Uterus (tissue), 3 donors: ENCODE measurements at regions not wholly inside any gene's neighbourhood (a gene's known extent, or its start where the extent isn't known, plus 50 kb on each side); places are given as distances from the start of the nearest gene placed in this dataset.

Experiments used
- DNase-seq, 2 donors: peaks; one replicate each; pipeline ENCODE4 v3.0.0-alpha.2; 2019 to 2020
- H3K27ac ChIP-seq, 2 donors: fragments of 200-600 bp; sonication (generic); 1 replicate in 1 of 2; 2 replicates in 1 of 2; pipeline ENCODE4 v1.5.1; 2016 to 2018
- H3K27me3 ChIP-seq, 2 donors: fragments of 200-600 bp; sonication (generic); one replicate each; pipeline ENCODE4 v1.5.1; 2018 to 2019; ENCODE audit warnings: control low read depth in 1 of 2
- H3K36me3 ChIP-seq, 2 donors: fragments of 200-600 bp; sonication (generic); one replicate each; pipeline ENCODE4 v1.5.1; 2019; ENCODE audit warnings: control low read depth in 1 of 2
- H3K4me1 ChIP-seq, 2 donors: fragments of 200-600 bp; sonication (generic); one replicate each; pipeline ENCODE4 v1.5.1; 2018 to 2019; ENCODE audit warnings: control low read depth in 1 of 2
- H3K4me3 ChIP-seq, 2 donors: fragments of 200-600 bp; sonication (generic); 1 replicate in 1 of 2; 2 replicates in 1 of 2; pipeline ENCODE4 v1.5.1; 2018 to 2019; ENCODE audit warnings: mild to moderate bottlenecking in 1 of 2
- H3K9me3 ChIP-seq, 2 donors: fragments of 200-600 bp; sonication (generic); one replicate each; pipeline ENCODE4 v1.5.1; 2019; ENCODE audit warnings: control low read depth in 1 of 2
- CTCF ChIP-seq, 4 experiments: fragments of 200-600 bp in 2 of 4; fragments of 450-650 bp in 2 of 4; sonication (generic) in 2 of 4; IDR thresholded peaks; one replicate each; pipeline ENCODE4 v1.5.1; 2016 to 2019; ENCODE audit warnings: antibody characterized with exemption in 4 of 4, mild to moderate bottlenecking in 2 of 4, moderate library complexity in 1 of 4
- POLR2A ChIP-seq, 2 donors: fragments of 450-650 bp; IDR thresholded peaks; one replicate each; pipeline ENCODE4 v1.6.1; 2016; ENCODE audit warnings: antibody characterized with exemption in 2 of 2, mild to moderate bottlenecking in 1 of 2, moderate library complexity in 1 of 2
- intact Hi-C: fragments of 100-400 bp; cut with DNase I; formaldehyde crosslinking; loops from one replicate; pipeline ENCODE4 v1.15.1; 2023; ENCODE audit warnings: low total_unique reads
- donor health status: DM: yes; HTN: yes; CAD: no.

DNA sequence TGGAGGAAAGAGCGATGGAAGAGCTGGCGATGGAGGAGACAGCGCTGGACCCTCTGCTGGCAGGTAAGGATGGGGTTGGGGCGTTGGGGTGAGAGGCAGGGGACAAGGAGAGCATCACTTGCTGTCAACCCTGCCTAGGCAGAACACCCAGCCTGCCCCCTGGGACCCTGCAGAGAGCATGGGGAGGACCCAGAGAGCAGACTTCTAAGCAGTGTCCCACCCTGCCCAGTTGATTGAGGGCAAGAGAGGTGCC lies 111.6 kb upstream of the ANO1 start:
- no peak for DNase-seq
- H3K36me3 ChIP-seq = no peaks in the 10 kb centered on the region
- H3K4me1 ChIP-seq = no peaks in the 10 kb centered on the region
- no peak overlapping the region for H3K27ac ChIP-seq
- intact Hi-C loops = no loop called here
- H3K4me3 ChIP-seq = no peak overlapping the region
- no peak for TF ChIP-seq POLR2A (IDR thresholded peaks at IDR 0.05)
- no peak for TF ChIP-seq CTCF (IDR thresholded peaks at IDR 0.05)
- H3K27me3 ChIP-seq = no peaks in the 10 kb centered on the region
- no peaks in the 10 kb centered on the region for H3K9me3 ChIP-seq

DNA sequence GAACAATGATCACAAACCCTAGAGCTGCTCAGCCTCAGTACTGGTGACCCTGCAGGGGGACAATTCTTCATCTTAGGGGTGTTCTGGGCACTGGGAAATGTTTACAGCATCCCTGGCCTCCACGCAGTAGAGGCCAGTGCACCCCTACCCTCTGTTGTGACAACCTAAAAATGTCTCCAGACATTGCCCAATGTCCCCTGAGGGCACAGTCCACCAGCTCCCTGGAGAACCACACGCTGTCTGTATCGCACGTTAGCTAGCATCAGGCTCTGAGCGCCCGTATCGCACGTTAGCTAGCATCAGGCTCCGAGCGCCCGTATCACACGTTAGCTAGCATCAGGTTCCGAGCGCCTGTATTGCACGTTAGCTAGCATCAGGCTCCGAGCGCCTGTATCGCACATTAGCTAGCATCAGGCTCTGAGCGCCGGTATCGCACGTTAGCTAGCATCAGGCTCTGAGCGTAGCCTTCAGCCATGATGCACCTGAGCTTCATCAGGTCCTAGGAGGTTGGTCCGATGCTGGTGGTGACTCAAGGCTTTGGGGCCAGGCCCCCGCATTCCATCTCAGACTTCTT lies 111.1 kb upstream of the ANO1 start:
- no peak overlapping the region for H3K27ac ChIP-seq
- no peaks in the 10 kb centered on the region for H3K27me3 ChIP-seq
- H3K9me3 ChIP-seq = no peaks in the 10 kb centered on the region
- H3K36me3 ChIP-seq = no peaks in the 10 kb centered on the region
- TF ChIP-seq POLR2A (IDR thresholded peaks at IDR 0.05) (no peak), CTCF (IDR thresholded peaks at IDR 0.05) (no peak)
- DNase-seq = no peak
- H3K4me1 ChIP-seq = no peaks in the 10 kb centered on the region
- intact Hi-C loops = no loop called here
- no peak overlapping the region for H3K4me3 ChIP-seq

- no peak for DNase-seq
- Histone ChIP-seq H3K27ac (no peak overlapping the region), H3K27me3 (no peaks in the 10 kb centered on the region)
These were observed 110.6 kb upstream of the ANO1 start for GRCh38 chr11:69967484-69967883.

DNA sequence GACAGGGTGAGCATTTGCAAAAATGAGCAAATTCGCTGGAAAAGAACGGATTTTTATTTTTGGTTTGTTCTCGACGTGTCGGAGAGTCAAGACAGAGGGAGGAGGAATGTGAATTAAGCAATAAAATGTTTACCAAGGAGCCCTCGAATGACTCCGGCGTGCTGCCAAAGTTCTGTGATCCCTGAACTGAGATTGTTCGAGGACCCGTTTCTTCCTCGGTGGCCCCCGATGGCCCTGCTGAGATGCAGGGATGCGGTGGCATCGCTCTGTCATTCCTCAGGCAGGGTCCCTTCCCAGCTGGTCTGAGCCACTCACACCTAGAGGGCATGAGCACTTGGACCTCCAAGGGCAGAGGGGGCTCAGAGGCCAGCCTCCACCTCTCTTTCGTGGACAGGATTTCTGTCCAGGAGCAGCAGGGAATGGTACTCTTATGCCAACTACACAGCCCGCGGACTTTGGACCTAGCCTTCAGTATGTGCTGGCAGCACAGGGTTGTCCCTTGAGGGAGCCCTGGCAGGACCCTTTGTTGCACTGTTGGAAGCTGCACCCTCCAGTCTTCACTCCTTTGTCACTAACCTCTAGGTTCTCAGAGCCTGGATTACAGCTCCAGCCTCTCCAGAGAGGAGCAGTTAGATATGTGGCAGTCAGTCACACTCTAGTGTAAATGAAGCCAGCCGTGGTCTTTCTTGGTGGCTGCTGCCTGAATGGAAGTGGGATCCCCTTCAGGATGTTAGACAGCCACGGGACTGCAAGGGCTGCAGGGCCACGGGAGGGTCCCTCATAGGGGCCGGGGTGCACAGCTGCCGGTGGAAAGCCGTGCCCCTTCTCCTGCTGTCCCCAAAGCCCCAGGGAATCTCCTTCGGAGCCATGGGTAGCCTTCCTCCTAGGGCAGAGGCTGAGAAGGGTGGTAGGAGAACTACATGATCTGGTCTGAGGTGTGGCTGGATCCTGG lies 109.4 kb upstream of the ANO1 start:
- Histone ChIP-seq H3K27ac (no peak overlapping the region), H3K4me3 (no peak overlapping the region), H3K36me3 (no peaks in the 10 kb centered on the region), H3K27me3 (no peaks in the 10 kb centered on the region), H3K9me3 (no peaks in the 10 kb centered on the region), H3K4me1 (no peaks in the 10 kb centered on the region)
- intact Hi-C loops = no loop called here
- no peak for DNase-seq
- TF ChIP-seq POLR2A (IDR thresholded peaks at IDR 0.05) = no peak
- no peak for TF ChIP-seq CTCF (IDR thresholded peaks at IDR 0.05)

More at GRCh38 chr11:69967484-69967883, 110.6 kb upstream of the ANO1 start:
- H3K36me3 ChIP-seq = no peaks in the 10 kb centered on the region
- TF ChIP-seq CTCF (IDR thresholded peaks at IDR 0.05) (no peak), POLR2A (IDR thresholded peaks at IDR 0.05) (no peak)
- H3K4me3 ChIP-seq = no peak overlapping the region
- no peaks in the 10 kb centered on the region for H3K9me3 ChIP-seq
- H3K4me1 ChIP-seq = no peaks in the 10 kb centered on the region
- intact Hi-C loops = no loop called here
